OCI-LY3 (cell line): ENCODE measurements at regions not wholly inside any gene's neighbourhood (a gene's known extent, or its start where the extent isn't known, plus 50 kb on each side); places are given as distances from the start of the nearest gene placed in this dataset.

Experiments used
- CTCF ChIP-seq: fragments of 200-600, 300-600 bp; sonication (generic); IDR thresholded peaks from 2 replicates; pipeline ENCODE4 v1.5.1; 2014; ENCODE audit warnings: antibody characterized with exemption, low read length, low read depth
- EZH2phosphoT487 ChIP-seq: fragments of 200-600 bp; shearing (Covaris generic); IDR thresholded peaks from 2 replicates; pipeline ENCODE4 v1.6.1; 2018; ENCODE audit warnings: antibody characterized with exemption, mixed run types, low read depth

GRCh38 chrX:1749499-1749898 lies 134.6 kb downstream of the ASMT start:
- TF ChIP-seq EZH2phosphoT487 (no peak), CTCF (peak; percentile 29)
